Dedifferentiated amniotic fluid mesenchymal stem cell (primary cell): ENCODE measurements at regions not wholly inside any gene's neighbourhood (a gene's known extent, or its start where the extent isn't known, plus 50 kb on each side); places are given as distances from the start of the nearest gene placed in this dataset.
A peak's percentile ranks its signal among the peaks of the same experiment; 100 is the strongest.
"Not testable (repeated sequence)": the region's sequence is repeated elsewhere in the genome, so short reads cannot be mapped to it uniquely, and the experiment has no call there.

Experiments used
- DNase-seq: peaks from one replicate; pipeline ENCODE4 v3.0.0-alpha.2; 2016; ENCODE audit errors: extremely low spot score

DNA sequence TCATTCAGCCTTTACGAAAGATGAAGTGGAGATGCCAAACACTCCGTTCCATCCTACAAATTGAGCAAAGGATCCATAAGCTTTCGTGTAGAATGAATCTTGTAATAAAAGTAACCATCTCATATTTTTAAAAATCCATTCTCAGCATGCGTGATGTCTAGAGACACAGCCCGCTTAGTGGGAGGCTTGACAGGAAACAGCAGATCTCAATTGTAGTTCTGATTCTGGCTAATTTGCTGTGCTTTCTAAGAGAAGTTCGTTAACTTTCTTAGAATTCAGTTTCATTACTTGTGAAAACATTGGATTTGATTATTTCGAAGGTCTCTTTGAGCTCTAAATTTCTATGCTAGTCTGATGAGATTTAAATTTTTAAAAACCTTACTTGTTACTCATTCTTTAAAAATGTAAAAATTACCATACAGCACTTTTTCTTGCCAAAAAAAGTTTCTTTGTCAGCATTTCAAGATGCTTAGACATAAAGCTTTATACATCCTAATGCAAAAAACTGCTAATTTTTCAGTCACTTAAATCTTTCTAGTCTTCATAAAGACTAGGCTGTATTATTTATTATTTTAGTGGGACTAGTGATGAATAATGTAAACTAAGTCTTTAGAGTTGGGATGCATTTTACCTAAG lies 66.9 kb upstream of the NEIL3 start:
- DNase-seq: peak; percentile 36

- DNase-seq: peak; percentile 24
These were observed 62.8 kb upstream of the NEIL3 start for GRCh38 chr4:177246641-177247584.

GRCh38 chr4:177250056-177250696 lies 59.5 kb upstream of the NEIL3 start:
- peak; percentile 18 for DNase-seq

DNA sequence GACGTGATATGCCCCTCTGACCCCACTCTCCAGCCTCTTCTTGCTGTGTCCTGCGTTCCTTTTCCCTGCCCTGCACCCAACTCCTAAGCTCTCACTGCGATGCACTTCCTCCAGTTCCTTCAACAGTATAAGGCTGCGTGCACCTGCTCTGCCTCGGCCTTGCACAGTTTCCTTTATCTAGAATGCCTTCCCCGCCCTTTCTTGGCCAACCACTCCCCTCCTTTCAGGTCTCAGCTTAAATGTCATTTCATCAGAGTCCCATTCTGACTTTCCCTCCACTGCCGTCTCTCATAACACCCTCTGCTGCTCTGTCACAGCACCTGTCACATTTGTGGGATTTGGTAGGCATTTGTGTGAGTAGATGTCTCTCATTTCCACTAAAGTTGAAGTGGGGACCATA lies 58.4 kb upstream of the NEIL3 start:
- no peak for DNase-seq

DNA sequence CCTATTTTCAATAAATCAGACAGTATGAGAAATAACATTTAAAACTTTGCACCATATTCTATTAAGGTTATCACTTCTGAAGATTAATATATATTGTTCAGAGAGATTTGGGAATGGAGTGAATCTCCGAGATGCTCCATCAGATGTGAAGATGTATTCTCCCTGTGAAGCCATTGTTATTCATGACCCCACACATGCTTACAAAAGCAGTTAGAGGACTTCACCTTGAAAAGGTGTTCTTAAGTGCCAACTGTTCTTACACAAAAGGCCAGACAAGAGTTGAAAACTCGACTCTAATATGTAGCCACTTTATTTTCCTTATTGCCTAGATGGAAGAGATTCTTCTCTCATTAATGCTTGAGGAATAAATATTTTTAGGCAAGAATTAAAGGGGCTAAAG lies 54.3 kb upstream of the NEIL3 start:
- no peak for DNase-seq

GRCh38 chr4:177256950-177257349 lies 52.7 kb upstream of the NEIL3 start:
- no peak for DNase-seq

- DNase-seq: not testable (repeated sequence)
These were observed 50.2 kb upstream of the NEIL3 start for GRCh38 chr4:177259466-177259865.
